ENCODE measurements at regions not wholly inside any gene's neighbourhood (a gene's known extent, or its start where the extent isn't known, plus 50 kb on each side); places are given as distances from the start of the nearest gene placed in this dataset.
A peak's percentile ranks its signal among the peaks of the same experiment; 100 is the strongest.
"Not testable (repeated sequence)": the region's sequence is repeated elsewhere in the genome, so short reads cannot be mapped to it uniquely, and the experiment has no call there.

- no peak for DNase-seq (ENCODE audit: low read depth in 2 of 2)
- TF ChIP-seq CTCF (IDR thresholded peaks at IDR 0.05; ENCODE audit: low read depth, low read length) = no peak
- no peak overlapping the region for H3K4me3 ChIP-seq (replicated peaks in 1 of 2; ENCODE audit: low read depth in 2 of 2, low read length in 2 of 2)
These were observed 494.3 kb downstream of the NTRK2 start for GRCh38 chr9:85163825-85164224.

- peak; percentile 1 to 76 for DNase-seq (ENCODE audit: low read depth in 2 of 2)
- TF ChIP-seq CTCF (IDR thresholded peaks at IDR 0.05; ENCODE audit: low read depth, low read length) = no peak
- no peak overlapping the region for H3K4me3 ChIP-seq (replicated peaks in 1 of 2; ENCODE audit: low read depth in 2 of 2, low read length in 2 of 2)
These were observed 493.9 kb downstream of the NTRK2 start for GRCh38 chr9:85163415-85163814.

- no peak for DNase-seq (ENCODE audit: low read depth in 2 of 2)
- TF ChIP-seq CTCF (IDR thresholded peaks at IDR 0.05; ENCODE audit: low read depth, low read length) = no peak
- no peak overlapping the region for H3K4me3 ChIP-seq (replicated peaks in 1 of 2; ENCODE audit: low read depth in 2 of 2, low read length in 2 of 2)
These were observed 493.3 kb downstream of the NTRK2 start for GRCh38 chr9:85162822-85163221.

- not testable (repeated sequence) for H3K4me3 ChIP-seq (replicated peaks in 1 of 2; ENCODE audit: low read depth in 2 of 2, low read length in 2 of 2)
These were observed 491.4 kb downstream of the NTRK2 start for GRCh38 chr9:85160944-85161343.

GRCh38 chr9:85158512-85158911, 489.0 kb downstream of the NTRK2 start:
- no peak for DNase-seq (ENCODE audit: low read depth in 2 of 2)
- no peak for TF ChIP-seq CTCF (IDR thresholded peaks at IDR 0.05; ENCODE audit: low read depth, low read length)
- H3K4me3 ChIP-seq (replicated peaks in 1 of 2; ENCODE audit: low read depth in 2 of 2, low read length in 2 of 2) = no peak overlapping the region

More at GRCh38 chr9:85160944-85161343, 491.4 kb downstream of the NTRK2 start:
- DNase-seq (ENCODE audit: low read depth in 2 of 2) = not testable (repeated sequence)

- TF ChIP-seq CTCF (IDR thresholded peaks at IDR 0.05; ENCODE audit: low read depth, low read length) = no peak
- H3K4me3 ChIP-seq (replicated peaks in 1 of 2; ENCODE audit: low read depth in 2 of 2, low read length in 2 of 2) = no peak overlapping the region
- no peak for DNase-seq (ENCODE audit: low read depth in 2 of 2)
These were observed 488.2 kb downstream of the NTRK2 start for GRCh38 chr9:85157772-85158171.

- TF ChIP-seq CTCF (IDR thresholded peaks at IDR 0.05; ENCODE audit: low read depth, low read length) = no peak
- no peak overlapping the region for H3K4me3 ChIP-seq (replicated peaks in 1 of 2; ENCODE audit: low read depth in 2 of 2, low read length in 2 of 2)
- no peak for DNase-seq (ENCODE audit: low read depth in 2 of 2)
These were observed 487.1 kb downstream of the NTRK2 start for GRCh38 chr9:85156652-85157051.

All from cardiac fibroblast (primary cell).